GF-D8 (cell line): ENCODE measurements at regions not wholly inside any gene's neighbourhood (a gene's known extent, or its start where the extent isn't known, plus 50 kb on each side); places are given as distances from the start of the nearest gene placed in this dataset.
"Not testable (repeated sequence)": the region's sequence is repeated elsewhere in the genome, so short reads cannot be mapped to it uniquely, and the experiment has no call there.

Experiments
- DNase-seq: peaks from one replicate; lab custom pipeline; 2025; lab: John Stamatoyannopoulos, UW

- no peak for DNase-seq
Observed at GRCh38 chr14:86790408-86791364, 1202.3 kb downstream of the GALC start.

- DNase-seq = no peak
Observed at GRCh38 chr14:86788224-86788623, 1204.8 kb downstream of the GALC start.

GRCh38 chr14:86787717-86788116, 1205.3 kb downstream of the GALC start:
- DNase-seq = no peak

GRCh38 chr14:86782092-86782580, 1210.8 kb downstream of the GALC start:
- no peak for DNase-seq

- no peak for DNase-seq
Observed at GRCh38 chr14:86780876-86781510, 1212.0 kb downstream of the GALC start.

GRCh38 chr14:86780461-86780860, 1212.5 kb downstream of the GALC start:
- DNase-seq = no peak

- no peak for DNase-seq
Observed at GRCh38 chr14:86779416-86779815, 1213.6 kb downstream of the GALC start.

GRCh38 chr14:86777963-86778602, 1214.9 kb downstream of the GALC start:
- DNase-seq = no peak

GRCh38 chr14:86775896-86776295, 1217.1 kb downstream of the GALC start:
- not testable (repeated sequence) for DNase-seq

- DNase-seq = no peak
Observed at GRCh38 chr14:86774916-86775315, 1218.1 kb downstream of the GALC start.

GRCh38 chr14:86772075-86772474, 1220.9 kb downstream of the GALC start:
- no peak for DNase-seq

- no peak for DNase-seq
Observed at GRCh38 chr14:86770186-86770585, 1222.8 kb downstream of the GALC start.

GRCh38 chr14:86766469-86766868, 1226.5 kb downstream of the GALC start:
- DNase-seq = no peak

GRCh38 chr14:86761611-86762010, 1231.4 kb downstream of the GALC start:
- no peak for DNase-seq

GRCh38 chr14:86756521-86757190, 1226.7 kb downstream of the FLRT2 start:
- DNase-seq = no peak

GRCh38 chr14:86750488-86750887, 1220.5 kb downstream of the FLRT2 start:
- DNase-seq = not testable (repeated sequence)

- DNase-seq = no peak
Observed at GRCh38 chr14:86739761-86740160, 1209.8 kb downstream of the FLRT2 start.

- DNase-seq = not testable (repeated sequence)
Observed at GRCh38 chr14:86731427-86731826, 1201.5 kb downstream of the FLRT2 start.

- no peak for DNase-seq
Observed at GRCh38 chr14:86723254-86723624, 1193.3 kb downstream of the FLRT2 start.

- no peak for DNase-seq
Observed at GRCh38 chr14:86722612-86723253, 1192.8 kb downstream of the FLRT2 start.

- no peak for DNase-seq
Observed at GRCh38 chr14:86714575-86714974, 1184.6 kb downstream of the FLRT2 start.

- DNase-seq = no peak
Observed at GRCh38 chr14:86714153-86714552, 1184.2 kb downstream of the FLRT2 start.
